Suprapubic skin (tissue), 4 donors: ENCODE measurements at regions not wholly inside any gene's neighbourhood (a gene's known extent, or its start where the extent isn't known, plus 50 kb on each side); places are given as distances from the start of the nearest gene placed in this dataset.

Source experiments
- EP300 ChIP-seq: sonication (generic); formaldehyde crosslinking; IDR thresholded peaks from one replicate; pipeline ENCODE4 v1.6.1; 2017; ENCODE audit warnings: antibody characterized with exemption
- POLR2A ChIP-seq, 2 donors: fragments of 450-650 bp; IDR thresholded peaks; one replicate each; pipeline ENCODE4 v1.6.1; 2017; ENCODE audit warnings: antibody characterized with exemption in 2 of 2, mild to moderate bottlenecking in 2 of 2, moderate library complexity in 2 of 2
- POLR2AphosphoS5 ChIP-seq, 3 donors: sonication (generic); formaldehyde crosslinking; IDR thresholded peaks; one replicate each; pipeline ENCODE4 v1.6.1; 2017; ENCODE audit warnings: antibody characterized with exemption in 3 of 3
- TF ChIP-seq, protein P1 (sequence below), 2 donors: fragments of 200-600 bp in 1 of 2; fragments of 450-650 bp in 1 of 2; sonication (generic) in 1 of 2; IDR thresholded peaks; one replicate each; pipeline ENCODE4 v1.5.1; 2016 to 2019; ENCODE audit warnings: antibody characterized with exemption in 2 of 2, mild to moderate bottlenecking in 1 of 2, moderate library complexity in 1 of 2

DNA sequence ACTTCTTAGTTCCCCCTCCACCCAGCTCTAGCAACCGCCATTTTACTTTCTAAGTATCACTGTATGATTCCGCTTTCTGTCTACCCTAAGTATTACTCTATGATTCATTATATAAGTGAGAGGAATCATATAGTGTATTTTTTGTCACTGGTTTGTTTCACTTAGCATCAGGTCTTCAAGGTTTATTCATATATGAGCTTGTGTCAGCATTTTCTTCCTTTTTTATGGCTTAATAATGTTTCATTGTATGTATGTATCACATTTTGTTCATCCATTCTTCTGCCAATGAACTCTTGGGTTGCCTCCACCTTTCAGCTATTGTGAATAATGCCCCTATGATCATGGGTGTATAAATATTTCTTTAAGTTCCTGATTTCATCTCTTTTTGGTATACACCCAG lies 222.8 kb downstream of the SNCAIP start:
- TF ChIP-seq POLR2A (IDR thresholded peaks at IDR 0.05) (no peak), POLR2AphosphoS5 (IDR thresholded peaks at IDR 0.05) (no peak), EP300 (no peak)
- TF ChIP-seq, protein P1, sequence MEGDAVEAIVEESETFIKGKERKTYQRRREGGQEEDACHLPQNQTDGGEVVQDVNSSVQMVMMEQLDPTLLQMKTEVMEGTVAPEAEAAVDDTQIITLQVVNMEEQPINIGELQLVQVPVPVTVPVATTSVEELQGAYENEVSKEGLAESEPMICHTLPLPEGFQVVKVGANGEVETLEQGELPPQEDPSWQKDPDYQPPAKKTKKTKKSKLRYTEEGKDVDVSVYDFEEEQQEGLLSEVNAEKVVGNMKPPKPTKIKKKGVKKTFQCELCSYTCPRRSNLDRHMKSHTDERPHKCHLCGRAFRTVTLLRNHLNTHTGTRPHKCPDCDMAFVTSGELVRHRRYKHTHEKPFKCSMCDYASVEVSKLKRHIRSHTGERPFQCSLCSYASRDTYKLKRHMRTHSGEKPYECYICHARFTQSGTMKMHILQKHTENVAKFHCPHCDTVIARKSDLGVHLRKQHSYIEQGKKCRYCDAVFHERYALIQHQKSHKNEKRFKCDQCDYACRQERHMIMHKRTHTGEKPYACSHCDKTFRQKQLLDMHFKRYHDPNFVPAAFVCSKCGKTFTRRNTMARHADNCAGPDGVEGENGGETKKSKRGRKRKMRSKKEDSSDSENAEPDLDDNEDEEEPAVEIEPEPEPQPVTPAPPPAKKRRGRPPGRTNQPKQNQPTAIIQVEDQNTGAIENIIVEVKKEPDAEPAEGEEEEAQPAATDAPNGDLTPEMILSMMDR (IDR thresholded peaks at IDR 0.05), result no peak
